GM23248 (cell line): ENCODE measurements at regions not wholly inside any gene's neighbourhood (a gene's known extent, or its start where the extent isn't known, plus 50 kb on each side); places are given as distances from the start of the nearest gene placed in this dataset.

Experiments used
- EZH2 ChIP-seq: fragments of 200-600 bp; sonication (generic); IDR thresholded peaks from 2 replicates; pipeline ENCODE4 v1.6.1; 2018; ENCODE audit warnings: antibody characterized with exemption, mild to moderate bottlenecking; ENCODE audit not compliant: insufficient read depth, poor library complexity, severe bottlenecking
- EZH2phosphoT487 ChIP-seq: fragments of 200-600 bp; sonication (generic); IDR thresholded peaks from 2 replicates; pipeline ENCODE4 v1.6.1; 2018; ENCODE audit warnings: antibody characterized with exemption, moderate library complexity, mild to moderate bottlenecking, low read depth; ENCODE audit not compliant: insufficient read depth

- TF ChIP-seq EZH2phosphoT487 (no peak), EZH2 (no peak)
These were observed 1126.4 kb upstream of the SEMA6A start for GRCh38 chr5:117701062-117701461.
